H1 (cell line): ENCODE measurements at regions not wholly inside any gene's neighbourhood (a gene's known extent, or its start where the extent isn't known, plus 50 kb on each side); places are given as distances from the start of the nearest gene placed in this dataset.

Experiments used
- CTCF ChIA-PET: fragments of 300-600 bp; sonication (Branson Sonifier 250); formaldehyde crosslinking; loops from one replicate; lab custom pipeline; 2021; ENCODE audit not compliant: partially characterized antibody; lab: Charles Lee
- POLR2A ChIA-PET: fragments of 300-600 bp; sonication (Branson Sonifier 250); formaldehyde crosslinking; loops from one replicate; lab custom pipeline; 2021; ENCODE audit warnings: inconsistent platforms; ENCODE audit not compliant: partially characterized antibody; lab: Charles Lee
- DNase-seq, 2 experiments: peaks; one replicate each; pipeline versions ENCODE4 v3.0.0 to v3.0.0-alpha.2; 2010 to 2022; ENCODE audit warnings: low spot score in 2 of 2, low read depth in 1 of 2, mixed read lengths in 1 of 2
- FAIRE-seq: peaks from 2 replicates; lab custom pipeline; 2011; peaks lifted over from hg19 to GRCh38; lab: Jason Lieb, UNC
- H2AFZ ChIP-seq: 2 replicates; pipeline ENCODE4 v1.8.1; 2012; ENCODE audit warnings: low read length, inconsistent platforms
- H2AK5ac ChIP-seq: 2 replicates; pipeline ENCODE4 v1.6.1; 2013; ENCODE audit warnings: low read depth, low read length
- H2BK120ac ChIP-seq: replicated peaks from 2 replicates; pipeline ENCODE3; 2013; ENCODE audit warnings: low read depth, low read length, inconsistent platforms
- H2BK12ac ChIP-seq: 2 replicates; pipeline ENCODE4 v1.6.1; 2013; ENCODE audit warnings: low read depth, low read length
- H2BK15ac ChIP-seq: 2 replicates; pipeline ENCODE4 v1.6.1; 2013; ENCODE audit warnings: low read length
- H2BK20ac ChIP-seq: 2 replicates; pipeline ENCODE4 v1.6.1; 2013; ENCODE audit warnings: low read length
- H2BK5ac ChIP-seq: 2 replicates; pipeline ENCODE4 v1.6.1; 2013; ENCODE audit warnings: low read depth, low read length
- H3K14ac ChIP-seq: 2 replicates; pipeline ENCODE4 v1.6.1; 2013; ENCODE audit warnings: inconsistent platforms; ENCODE audit not compliant: insufficient read length
- H3K18ac ChIP-seq: 2 replicates; pipeline ENCODE4 v1.6.1; 2013; ENCODE audit warnings: low read length; ENCODE audit errors: extremely low read depth
- H3K23ac ChIP-seq: 2 replicates; pipeline ENCODE4 v1.6.1; 2013; ENCODE audit warnings: inconsistent platforms; ENCODE audit not compliant: insufficient read length
- H3K23me2 ChIP-seq: 2 replicates; pipeline ENCODE4 v1.6.1; 2013; ENCODE audit warnings: low read depth, low read length
- H3K27ac ChIP-seq: 2 replicates; pipeline ENCODE4 v1.6.1; 2011; ENCODE audit warnings: low read depth, low read length, inconsistent platforms
- H3K27me3 ChIP-seq, 4 experiments: replicated peaks in 1 of 4; 1 replicate in 1 of 4; 2 replicates in 3 of 4; pipeline versions ENCODE4 v1.6.1 to v1.8.1; 2011 to 2013; ENCODE audit warnings: low read length in 3 of 4, mild to moderate bottlenecking in 3 of 4, inconsistent platforms in 2 of 4, mixed read lengths in 2 of 4, moderate library complexity in 1 of 4; ENCODE audit not compliant: control insufficient read depth in 3 of 4, insufficient read depth in 3 of 4; ENCODE audit errors: extremely low read depth in 1 of 4
- H3K36me3 ChIP-seq, 4 experiments: 2 replicates each; pipeline versions ENCODE4 v1.6.1 to v1.8.1; 2011 to 2013; ENCODE audit warnings: mild to moderate bottlenecking in 4 of 4, low read length in 3 of 4, moderate library complexity in 2 of 4, control low read depth in 1 of 4, inconsistent platforms in 1 of 4; ENCODE audit not compliant: insufficient read depth in 4 of 4, control insufficient read depth in 2 of 4
- H3K4ac ChIP-seq: replicated peaks from 2 replicates; pipeline ENCODE3; 2013; ENCODE audit warnings: low read length, low read depth, mixed read lengths, inconsistent platforms; ENCODE audit not compliant: insufficient read length
- H3K4me1 ChIP-seq, 4 experiments: replicated peaks in 1 of 4; 1 replicate in 1 of 4; 2 replicates in 3 of 4; pipeline versions ENCODE4 v1.6.1 to v1.8.1; 2011 to 2013; ENCODE audit warnings: low read length in 3 of 4, inconsistent platforms in 2 of 4, mixed read lengths in 1 of 4; ENCODE audit not compliant: insufficient read depth in 4 of 4, control insufficient read depth in 3 of 4
- H3K4me2 ChIP-seq, 2 experiments: 2 replicates each; pipeline versions ENCODE4 v1.6.1 to v1.8.1; 2011 to 2013; ENCODE audit warnings: low read depth in 2 of 2, low read length in 2 of 2, control low read depth in 1 of 2, inconsistent platforms in 1 of 2, mild to moderate bottlenecking in 1 of 2; ENCODE audit not compliant: insufficient read depth in 1 of 2
- H3K4me3 ChIP-seq, 4 experiments: fragments of 200-600, 300-600 bp in 1 of 4; sonication (generic), shearing (Covaris generic), sonication (Bioruptor Twin) in 1 of 4; 2 replicates each; pipeline versions ENCODE4 v1.5.1 to v1.8.1; 2011 to 2016; ENCODE audit warnings: low read length in 4 of 4, low read depth in 3 of 4, control low read depth in 2 of 4, inconsistent platforms in 2 of 4, mild to moderate bottlenecking in 2 of 4, mixed read lengths in 1 of 4, moderate library complexity in 1 of 4; ENCODE audit not compliant: insufficient read depth in 2 of 4; ENCODE audit errors: extremely low read depth in 1 of 4
- H3K56ac ChIP-seq: replicated peaks from 2 replicates; pipeline ENCODE3; 2013; ENCODE audit warnings: low read depth, mild to moderate bottlenecking, mixed read lengths, low read length, inconsistent platforms; ENCODE audit not compliant: insufficient read length
- H3K79me1 ChIP-seq: 2 replicates; pipeline ENCODE4 v1.6.1; 2013; ENCODE audit warnings: low read depth, low read length, control low read depth
- H3K79me2 ChIP-seq, 2 experiments: 2 replicates each; pipeline versions ENCODE4 v1.6.1 to v1.8.1; 2012 to 2013; ENCODE audit warnings: low read length in 2 of 2, mild to moderate bottlenecking in 2 of 2, inconsistent platforms in 1 of 2; ENCODE audit not compliant: insufficient read depth in 2 of 2, control insufficient read depth in 1 of 2
- H3K9ac ChIP-seq, 4 experiments: replicated peaks in 1 of 4; 1 replicate in 1 of 4; 2 replicates in 3 of 4; pipeline versions ENCODE4 v1.6.1 to v1.8.1; 2011 to 2013; ENCODE audit warnings: low read depth in 3 of 4, low read length in 3 of 4, control low read depth in 2 of 4, mild to moderate bottlenecking in 2 of 4, moderate library complexity in 2 of 4, inconsistent platforms in 1 of 4; ENCODE audit errors: extremely low read depth in 1 of 4
- H3K9me3 ChIP-seq, 2 experiments: 2 replicates each; pipeline versions ENCODE4 v1.6.1 to v1.8.1; 2012 to 2013; ENCODE audit warnings: mild to moderate bottlenecking in 2 of 2, moderate library complexity in 2 of 2, control low read depth in 1 of 2, inconsistent platforms in 1 of 2, low read depth in 1 of 2, low read length in 1 of 2, mixed read lengths in 1 of 2; ENCODE audit not compliant: insufficient read depth in 2 of 2
- H4K20me1 ChIP-seq, 2 experiments: replicated peaks in 1 of 2; 2 replicates each; pipeline versions ENCODE3 to v1.8.1; 2011 to 2013; ENCODE audit warnings: inconsistent platforms in 2 of 2, low read length in 2 of 2, mild to moderate bottlenecking in 1 of 2; ENCODE audit not compliant: insufficient read depth in 2 of 2, control insufficient read depth in 1 of 2
- H4K5ac ChIP-seq: 2 replicates; pipeline ENCODE4 v1.6.1; 2013; ENCODE audit warnings: low read length, low read depth, mixed read lengths, inconsistent platforms; ENCODE audit not compliant: insufficient read length
- H4K8ac ChIP-seq: 2 replicates; pipeline ENCODE4 v1.8.0; 2013; ENCODE audit warnings: mild to moderate bottlenecking, moderate library complexity, low read length, inconsistent platforms; ENCODE audit not compliant: insufficient read depth; ENCODE audit errors: extremely low read depth
- H4K91ac ChIP-seq: replicated peaks from 2 replicates; pipeline ENCODE3; 2013; ENCODE audit warnings: low read length, mixed read lengths, inconsistent platforms; ENCODE audit not compliant: insufficient read length
- CTBP2 ChIP-seq: IDR thresholded peaks from 2 replicates; pipeline ENCODE4 v1.7.0; 2011; ENCODE audit warnings: borderline replicate concordance, mild to moderate bottlenecking, moderate library complexity, mixed read lengths, low read length; ENCODE audit not compliant: insufficient read depth, insufficient read length
- EGR1 ChIP-seq: IDR thresholded peaks from 2 replicates; pipeline ENCODE4 v1.6.1; 2011; ENCODE audit warnings: low read depth, low read length, borderline replicate concordance
- GABPA ChIP-seq: IDR thresholded peaks from 2 replicates; pipeline ENCODE4 v1.6.1; 2011; ENCODE audit warnings: mild to moderate bottlenecking, low read length, moderate library complexity, borderline replicate concordance; ENCODE audit not compliant: insufficient read depth
- KDM4A ChIP-seq: IDR thresholded peaks from one replicate; pipeline ENCODE4 v1.7.1; 2012; ENCODE audit warnings: low read depth, mild to moderate bottlenecking, moderate library complexity, low read length, inconsistent platforms; ENCODE audit not compliant: severe bottlenecking
- NRF1 ChIP-seq: IDR thresholded peaks from 2 replicates; pipeline ENCODE4 v1.6.1; 2011; ENCODE audit warnings: mild to moderate bottlenecking, low read depth, low read length, improper control_type of control experiment
- PHF8 ChIP-seq: fragments of 200-600 bp; sonication (generic); conservative IDR thresholded peaks from 2 replicates; pipeline ENCODE4 v1.7.1; 2012; ENCODE audit warnings: low read depth, mild to moderate bottlenecking, inconsistent platforms, low read length, moderate library complexity
- RAD21 ChIP-seq, 2 experiments: IDR thresholded peaks in 1 of 2; conservative IDR thresholded peaks in 1 of 2; 2 replicates each; pipeline ENCODE4 v1.6.1; 2011; ENCODE audit warnings: low read depth in 2 of 2, low read length in 2 of 2, improper control_type of control experiment in 1 of 2, inconsistent platforms in 1 of 2, mild to moderate bottlenecking in 1 of 2, moderate library complexity in 1 of 2
- RNF2 ChIP-seq: fragments of 200-900, 300-1000 bp; sonication (generic); IDR thresholded peaks from 2 replicates; pipeline ENCODE4 v1.7.1; 2016; ENCODE audit warnings: borderline replicate concordance, low read depth, mild to moderate bottlenecking, antibody characterized with exemption, low read length; ENCODE audit not compliant: poor library complexity, severe bottlenecking; ENCODE audit errors: missing control alignments
- TAF1 ChIP-seq: IDR thresholded peaks from 2 replicates; pipeline ENCODE4 v1.6.1; 2011; ENCODE audit warnings: mild to moderate bottlenecking, low read depth, low read length
- WGBS, 2 experiments: shearing (Covaris generic) in 1 of 2; methylation state at CpG; one replicate each; pipeline versions ENCODE4 v1.1.6 to v1.1.7; 2013 to 2015; ENCODE audit warnings: low lambda C conversion rate in 2 of 2, mixed read lengths in 2 of 2, inconsistent platforms in 1 of 2, low coverage in 1 of 2, missing lambda C conversion rate in 1 of 2; ENCODE audit not compliant: insufficient replicate concordance in 2 of 2, insufficient coverage in 1 of 2, insufficient read length in 1 of 2; ENCODE audit errors: extremely low coverage in 1 of 2, missing lambda C conversion rate in 1 of 2; 5-methylcytosine and 5-hydroxymethylcytosine counted together
- TF ChIP-seq, protein P1 (sequence below): IDR thresholded peaks from 2 replicates; pipeline ENCODE4 v1.6.1; 2012; ENCODE audit warnings: inconsistent platforms
- TF ChIP-seq, protein P2 (sequence below), 3 experiments: IDR thresholded peaks; 1 replicate in 2 of 3; 2 replicates in 1 of 3; pipeline versions ENCODE4 v1.5.1 to v1.6.1; 2011; ENCODE audit warnings: low read length in 3 of 3, mild to moderate bottlenecking in 3 of 3, inconsistent platforms in 2 of 3, low read depth in 1 of 3, moderate library complexity in 1 of 3; ENCODE audit not compliant: insufficient read depth in 1 of 3; ENCODE audit errors: control extremely low read depth in 1 of 3

DNA sequence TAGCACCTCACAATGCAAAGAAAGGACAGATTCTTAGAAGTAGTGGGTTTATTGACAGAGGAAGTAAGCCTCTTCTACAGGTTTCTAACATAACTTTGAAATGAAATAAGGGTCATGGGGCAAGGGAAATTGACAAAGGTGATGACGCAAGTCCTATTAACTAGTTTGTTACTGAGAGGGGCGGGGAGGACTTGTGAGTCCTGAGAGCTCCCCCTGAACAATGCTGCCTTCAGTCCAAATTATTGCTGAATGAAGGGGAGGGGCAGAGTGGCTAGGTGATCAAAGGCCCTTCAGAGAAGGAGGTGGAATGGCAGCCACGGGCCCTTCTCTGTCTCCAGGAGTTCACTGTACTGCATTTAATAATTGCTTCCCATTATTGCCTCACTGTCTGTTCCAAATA, 390.0 kb downstream of the MEIS1 start:
- Histone ChIP-seq H3K4me1 (no peaks in the 10 kb centered on the region), H4K5ac (no peak overlapping the region), H3K4me2 (no peak overlapping the region), H3K79me1 (no peaks in the 10 kb centered on the region), H3K79me2 (no peaks in the 10 kb centered on the region), H4K8ac (no peak overlapping the region), H3K56ac (no peak overlapping the region), H2AK5ac (no peak overlapping the region), H2BK5ac (no peak overlapping the region), H3K4me3 (no peak overlapping the region), H3K9me3 (no peaks in the 10 kb centered on the region), H2BK120ac (no peak overlapping the region), H3K23ac (no peak overlapping the region), H3K9ac (no peak overlapping the region), H3K14ac (no peak overlapping the region), H3K36me3 (no peaks in the 10 kb centered on the region), H3K4ac (no peak overlapping the region), H3K27me3 (no peaks in the 10 kb centered on the region), H2AFZ (no peak overlapping the region), H3K18ac (no peak overlapping the region), H2BK12ac (no peak overlapping the region), H3K27ac (no peak overlapping the region), H2BK20ac (no peak overlapping the region), H4K20me1 (no peaks in the 10 kb centered on the region), H4K91ac (no peak overlapping the region), H3K23me2 (no peaks in the 10 kb centered on the region), H2BK15ac (no peak overlapping the region)
- DNase-seq (no peak), FAIRE-seq (no peak)
- ChIA-PET CTCF (interaction anchor here (0.5 kb wide), 1 partner anchor 130 kb away, joined by 3 read pairs; no protein-coding TSS in a partner anchor), POLR2A (no interaction called here)
- 94% methylated on average over 3 of the region's 3 CpGs; no CpG with 5 or more reads in 1 of the 2 experiments for WGBS, 2 experiments
- TF ChIP-seq GABPA (no peak), TAF1 (no peak), EGR1 (no peak), NRF1 (no peak), RNF2 (no peak), PHF8 (no peak), RAD21 (IDR thresholded peaks at IDR 0.05 in 1 of 2, conservative IDR thresholded peaks at IDR 0.05 in 1 of 2; ENCODE audit: low read depth in 2 of 2, low read length in 2 of 2) (no peak), KDM4A (no peak), CTBP2 (no peak)
- TF ChIP-seq, protein P1, sequence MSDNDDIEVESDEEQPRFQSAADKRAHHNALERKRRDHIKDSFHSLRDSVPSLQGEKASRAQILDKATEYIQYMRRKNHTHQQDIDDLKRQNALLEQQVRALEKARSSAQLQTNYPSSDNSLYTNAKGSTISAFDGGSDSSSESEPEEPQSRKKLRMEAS = no peak
- TF ChIP-seq, protein P2, sequence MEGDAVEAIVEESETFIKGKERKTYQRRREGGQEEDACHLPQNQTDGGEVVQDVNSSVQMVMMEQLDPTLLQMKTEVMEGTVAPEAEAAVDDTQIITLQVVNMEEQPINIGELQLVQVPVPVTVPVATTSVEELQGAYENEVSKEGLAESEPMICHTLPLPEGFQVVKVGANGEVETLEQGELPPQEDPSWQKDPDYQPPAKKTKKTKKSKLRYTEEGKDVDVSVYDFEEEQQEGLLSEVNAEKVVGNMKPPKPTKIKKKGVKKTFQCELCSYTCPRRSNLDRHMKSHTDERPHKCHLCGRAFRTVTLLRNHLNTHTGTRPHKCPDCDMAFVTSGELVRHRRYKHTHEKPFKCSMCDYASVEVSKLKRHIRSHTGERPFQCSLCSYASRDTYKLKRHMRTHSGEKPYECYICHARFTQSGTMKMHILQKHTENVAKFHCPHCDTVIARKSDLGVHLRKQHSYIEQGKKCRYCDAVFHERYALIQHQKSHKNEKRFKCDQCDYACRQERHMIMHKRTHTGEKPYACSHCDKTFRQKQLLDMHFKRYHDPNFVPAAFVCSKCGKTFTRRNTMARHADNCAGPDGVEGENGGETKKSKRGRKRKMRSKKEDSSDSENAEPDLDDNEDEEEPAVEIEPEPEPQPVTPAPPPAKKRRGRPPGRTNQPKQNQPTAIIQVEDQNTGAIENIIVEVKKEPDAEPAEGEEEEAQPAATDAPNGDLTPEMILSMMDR (IDR thresholded peaks at IDR 0.05; ENCODE audit: control extremely low read depth in 1 of 3, insufficient read depth in 1 of 3, low read depth in 1 of 3, low read length in 3 of 3) = no peak
